CD14-positive monocyte (primary cell): ENCODE measurements at regions not wholly inside any gene's neighbourhood (a gene's known extent, or its start where the extent isn't known, plus 50 kb on each side); places are given as distances from the start of the nearest gene placed in this dataset.

Experiments
- DNase-seq, 3 donors: peaks; one replicate each; pipeline ENCODE4 v3.0.0-alpha.2; 2011 to 2022
- H2AFZ ChIP-seq: 2 replicates; pipeline ENCODE4 v1.6.0; 2012; ENCODE audit warnings: mild to moderate bottlenecking, low read depth, low read length, inconsistent platforms; ENCODE audit not compliant: insufficient read depth, poor library complexity, severe bottlenecking
- H3K27ac ChIP-seq, 2 donors: 1 replicate in 1 of 2; 2 replicates in 1 of 2; pipeline ENCODE4 v1.5.1; 2012 to 2013; ENCODE audit warnings: low read length in 2 of 2, control low read depth in 1 of 2, inconsistent platforms in 1 of 2, low read depth in 1 of 2, mild to moderate bottlenecking in 1 of 2
- H3K27me3 ChIP-seq, 2 donors: one replicate each; pipeline versions ENCODE4 v1.6.0 to v1.6.1; 2011 to 2013; ENCODE audit warnings: low read length in 2 of 2; ENCODE audit not compliant: control insufficient read depth in 2 of 2, insufficient read depth in 2 of 2
- H3K36me3 ChIP-seq, 2 donors: replicated peaks in 1 of 2; 1 replicate in 1 of 2; 2 replicates in 1 of 2; pipeline versions ENCODE4 v1.5.1 to v1.6.1; 2012 to 2013; ENCODE audit warnings: low read length in 2 of 2, control low read depth in 1 of 2, inconsistent platforms in 1 of 2, mild to moderate bottlenecking in 1 of 2; ENCODE audit not compliant: insufficient read depth in 2 of 2, control insufficient read depth in 1 of 2
- H3K4me1 ChIP-seq, 2 donors: 1 replicate in 1 of 2; 2 replicates in 1 of 2; pipeline versions ENCODE4 v1.5.1 to v1.6.1; 2012 to 2013; ENCODE audit warnings: low read length in 2 of 2, control low read depth in 1 of 2, inconsistent platforms in 1 of 2, mild to moderate bottlenecking in 1 of 2, moderate library complexity in 1 of 2; ENCODE audit not compliant: insufficient read depth in 2 of 2, control insufficient read depth in 1 of 2
- H3K4me2 ChIP-seq: replicated peaks from 2 replicates; pipeline ENCODE3; 2012; ENCODE audit warnings: low read length, moderate library complexity, mild to moderate bottlenecking; ENCODE audit not compliant: poor library complexity, severe bottlenecking; ENCODE audit errors: extremely low read depth
- H3K4me3 ChIP-seq, 3 experiments: fragments of 200-600 bp in 1 of 3; sonication (generic) in 1 of 3; replicated peaks in 1 of 3; 1 replicate in 2 of 3; 2 replicates in 1 of 3; pipeline ENCODE4 v1.5.1; 2011 to 2013; ENCODE audit warnings: low read length in 3 of 3, mild to moderate bottlenecking in 3 of 3, control low read depth in 2 of 3, low read depth in 2 of 3, inconsistent platforms in 1 of 3, moderate library complexity in 1 of 3
- H3K79me2 ChIP-seq: 2 replicates; pipeline ENCODE4 v1.6.0; 2012; ENCODE audit warnings: mild to moderate bottlenecking, control low read depth, inconsistent platforms, low read length, moderate library complexity; ENCODE audit not compliant: insufficient read depth
- H3K9ac ChIP-seq: 2 replicates; pipeline ENCODE4 v1.6.0; 2017; ENCODE audit warnings: low read length, mild to moderate bottlenecking; ENCODE audit not compliant: insufficient read depth, poor library complexity, severe bottlenecking
- H3K9me3 ChIP-seq, 2 donors: replicated peaks in 1 of 2; 1 replicate in 1 of 2; 2 replicates in 1 of 2; pipeline versions ENCODE4 v1.5.1 to v1.6.1; 2012 to 2013; ENCODE audit warnings: low read length in 2 of 2, control low read depth in 1 of 2; ENCODE audit not compliant: control insufficient read depth in 1 of 2, insufficient read depth in 1 of 2
- H4K20me1 ChIP-seq: 2 replicates; pipeline ENCODE4 v1.6.0; 2012; ENCODE audit warnings: mild to moderate bottlenecking, low read length, control low read depth, moderate library complexity; ENCODE audit not compliant: insufficient read depth
- H3K27ac Mint-ChIP-seq, 7 donors: one replicate each; pipeline ENCODE4 v1.8.0; 2020; ENCODE audit warnings: mild to moderate bottlenecking in 7 of 7, mixed read lengths in 7 of 7, moderate library complexity in 6 of 7, inconsistent platforms in 2 of 7
- H3K27me3 Mint-ChIP-seq, 3 donors: one replicate each; pipeline ENCODE4 v1.8.0; 2021 to 2022; ENCODE audit warnings: low read depth in 3 of 3, mild to moderate bottlenecking in 3 of 3, mixed read lengths in 3 of 3, moderate library complexity in 3 of 3, inconsistent platforms in 1 of 3
- H3K36me3 Mint-ChIP-seq, 2 donors: one replicate each; pipeline ENCODE4 v1.8.0; 2020; ENCODE audit warnings: mixed read lengths in 2 of 2, inconsistent platforms in 1 of 2, mild to moderate bottlenecking in 1 of 2
- H3K4me1 Mint-ChIP-seq: one replicate; pipeline ENCODE4 v1.8.0; 2020; ENCODE audit warnings: mild to moderate bottlenecking, mixed read lengths
- H3K4me3 Mint-ChIP-seq, 2 donors: one replicate each; pipeline ENCODE4 v1.8.0; 2020; ENCODE audit warnings: mild to moderate bottlenecking in 2 of 2, mixed read lengths in 2 of 2, moderate library complexity in 1 of 2
- H3K9me3 Mint-ChIP-seq, 7 donors: one replicate each; pipeline ENCODE4 v1.8.0; 2020 to 2022; ENCODE audit warnings: mixed read lengths in 7 of 7, mild to moderate bottlenecking in 6 of 7, moderate library complexity in 6 of 7, inconsistent platforms in 2 of 7
- CTCF ChIP-seq: fragments of 200-600 bp; IDR thresholded peaks from one replicate; pipeline ENCODE4 v1.8.0; 2022; ENCODE audit warnings: antibody characterized with exemption, mild to moderate bottlenecking
- WGBS: methylation state at CpG from one replicate; pipeline ENCODE4 v1.1.5; 2013; ENCODE audit warnings: missing lambda C conversion rate; ENCODE audit not compliant: insufficient coverage; 5-methylcytosine and 5-hydroxymethylcytosine counted together
- intact Hi-C, 2 donors: fragments of 100-400 bp; cut with micrococcal nuclease; formaldehyde crosslinking; loops; one replicate each; pipeline versions ENCODE4 v1.15.0 to v1.15.1; 2023

GRCh38 chr13:66117563-66117962, 1112.6 kb downstream of the PCDH9 start:
- DNase-seq = no peak
- H2AFZ ChIP-seq = no peak overlapping the region
- no peak overlapping the region for H3K4me2 ChIP-seq
- H3K4me3 ChIP-seq = no peak overlapping the region
- Mint-ChIP-seq H3K9me3 (peaks cover 0 to under 1% (median 0%) of the 10 kb centered on the region in 7 donors), H3K27me3 (no peaks in the 10 kb centered on the region), H3K4me3 (no peak overlapping the region), H3K27ac (no peak overlapping the region), H3K4me1 (no peaks in the 10 kb centered on the region), H3K36me3 (no peaks in the 10 kb centered on the region)
- no peak overlapping the region for H3K9ac ChIP-seq
- H3K27ac ChIP-seq = no peak overlapping the region
- no peaks in the 10 kb centered on the region for H3K27me3 ChIP-seq
- no peaks in the 10 kb centered on the region for H3K79me2 ChIP-seq
- H3K9me3 ChIP-seq = peaks cover 0 to 3% of the 10 kb centered on the region in 2 donors
- WGBS = no CpG with 5 or more reads among the region's 4 CpGs
- H4K20me1 ChIP-seq = no peaks in the 10 kb centered on the region
- TF ChIP-seq CTCF = no peak
- intact Hi-C loops = no loop called here
- H3K36me3 ChIP-seq = no peaks in the 10 kb centered on the region
- no peaks in the 10 kb centered on the region for H3K4me1 ChIP-seq

- no peaks in the 10 kb centered on the region for H3K79me2 ChIP-seq
- no peaks in the 10 kb centered on the region for H3K4me1 Mint-ChIP-seq
- WGBS = 100% methylated on average over 1 of the region's 5 CpGs
- H3K4me3 Mint-ChIP-seq = no peak overlapping the region
- peaks cover 0 to 2% (median 0%) of the 10 kb centered on the region in 7 donors for H3K9me3 Mint-ChIP-seq
- H3K36me3 ChIP-seq = no peaks in the 10 kb centered on the region
- no peak overlapping the region for H2AFZ ChIP-seq
- no peaks in the 10 kb centered on the region for H4K20me1 ChIP-seq
- no peak overlapping the region for H3K27ac ChIP-seq
- H3K27ac Mint-ChIP-seq = no peak overlapping the region
- no peak overlapping the region for H3K4me2 ChIP-seq
- no peak for TF ChIP-seq CTCF
- no peaks in the 10 kb centered on the region for H3K27me3 Mint-ChIP-seq
- H3K27me3 ChIP-seq = no peaks in the 10 kb centered on the region
- H3K36me3 Mint-ChIP-seq = no peaks in the 10 kb centered on the region
- no peak for DNase-seq
- H3K9me3 ChIP-seq = peaks cover 0 to 3% of the 10 kb centered on the region in 2 donors
- intact Hi-C loops = no loop called here
- H3K4me1 ChIP-seq = no peaks in the 10 kb centered on the region
- no peak overlapping the region for H3K4me3 ChIP-seq
- H3K9ac ChIP-seq = no peak overlapping the region
Observed at GRCh38 chr13:66113882-66114526, 1116.1 kb downstream of the PCDH9 start.
